HepG2 (cell line): ENCODE measurements at regions not wholly inside any gene's neighbourhood (a gene's known extent, or its start where the extent isn't known, plus 50 kb on each side); places are given as distances from the start of the nearest gene placed in this dataset.

Experiments used
- ATAC-seq: fragments of 200-7000 bp; cut with Tn5 transposase; 3 replicates; pipeline ENCODE4 v1.9.1; 2020; ENCODE audit warnings: mild to moderate bottlenecking, moderate library complexity
- BruUV-seq: library from RNA; stranded (reverse); fragments of 400-500 nt; replicated peaks from 2 replicates; lab custom pipeline; 2021; lab: Mats Ljungman, UMichigan
- CTCF ChIA-PET: fragments of 300-600 bp; formaldehyde crosslinking; extraction: SDS; loops from one replicate; lab custom pipeline; 2021; ENCODE audit warnings: low total read pairs, inconsistent platforms, low intra/inter-chr PET ratio; lab: Yijun Ruan, JAX
- POLR2A ChIA-PET: fragments of 350-600 bp; sonication (Branson Sonifier 250); formaldehyde crosslinking; loops from one replicate; lab custom pipeline; 2020; ENCODE audit warnings: antibody characterized with exemption, inconsistent platforms; lab: Yijun Ruan, JAX
- DNase-seq: peaks from one replicate; pipeline ENCODE4 v3.0.0-alpha.2; 2015; ENCODE audit warnings: low spot score
- FAIRE-seq: peaks from 3 replicates; lab custom pipeline; 2011; peaks lifted over from hg19 to GRCh38; lab: Jason Lieb, UNC
- H2AFZ ChIP-seq: one replicate; pipeline ENCODE4 v1.6.1; 2011; ENCODE audit warnings: low read length, inconsistent platforms
- H3K27ac ChIP-seq: fragments of 300-600 bp; 3 replicates; pipeline ENCODE4 v1.8.0; 2011; ENCODE audit warnings: mixed run types, mild to moderate bottlenecking, mixed read lengths, low read length, inconsistent platforms; ENCODE audit not compliant: insufficient read depth; ENCODE audit errors: extremely low read length
- H3K27me3 ChIP-seq, 2 experiments: fragments of 200-600 bp in 1 of 2; 2 replicates in 1 of 2; 3 replicates in 1 of 2; pipeline versions ENCODE4 v1.6.0 to v1.8.0; 2011; ENCODE audit warnings: low read length in 2 of 2, mild to moderate bottlenecking in 2 of 2, moderate library complexity in 2 of 2, inconsistent platforms in 1 of 2; ENCODE audit not compliant: insufficient read depth in 2 of 2, control insufficient read depth in 1 of 2
- H3K36me3 ChIP-seq, 2 experiments: fragments of 200-600 bp in 1 of 2; replicated peaks in 1 of 2; 2 replicates in 1 of 2; 3 replicates in 1 of 2; pipeline versions ENCODE4 v1.5.1 to v1.8.0; 2011; ENCODE audit warnings: low read length in 2 of 2, inconsistent platforms in 1 of 2; ENCODE audit not compliant: insufficient read depth in 2 of 2, control insufficient read depth in 1 of 2
- H3K4me1 ChIP-seq: 2 replicates; pipeline ENCODE4 v1.5.1; 2012; ENCODE audit warnings: low read length, inconsistent platforms; ENCODE audit not compliant: insufficient read depth
- H3K4me2 ChIP-seq: 2 replicates; pipeline ENCODE4 v1.6.0; 2011; ENCODE audit warnings: low read depth, low read length, inconsistent platforms
- H3K4me3 ChIP-seq, 3 experiments: fragments of 200-600 bp in 1 of 3; sonication (generic), shearing (Covaris generic) in 1 of 3; replicated peaks in 1 of 3; 2 replicates each; pipeline ENCODE4 v1.5.1; 2011 to 2016; ENCODE audit warnings: low read length in 3 of 3, inconsistent platforms in 2 of 3, low read depth in 2 of 3, mild to moderate bottlenecking in 2 of 3, control low read depth in 1 of 3, mixed read lengths in 1 of 3; ENCODE audit not compliant: insufficient read depth in 1 of 3
- H3K79me2 ChIP-seq: one replicate; pipeline ENCODE4 v1.6.1; 2011; ENCODE audit warnings: low read length, inconsistent platforms; ENCODE audit not compliant: insufficient read depth
- H3K9ac ChIP-seq: 2 replicates; pipeline ENCODE4 v1.6.0; 2011; ENCODE audit warnings: mild to moderate bottlenecking, low read depth, low read length, inconsistent platforms; ENCODE audit not compliant: insufficient read depth
- H3K9me3 ChIP-seq: 2 replicates; pipeline ENCODE4 v1.5.1; 2012; ENCODE audit warnings: mild to moderate bottlenecking, low read length
- H4K20me1 ChIP-seq: 2 replicates; pipeline ENCODE4 v1.6.0; 2011; ENCODE audit warnings: inconsistent platforms, mild to moderate bottlenecking, low read length, moderate library complexity; ENCODE audit not compliant: insufficient read depth
- ARID2 ChIP-seq: sonication (generic); formaldehyde crosslinking; IDR thresholded peaks from 2 replicates; pipeline ENCODE4 v1.8.1; 2022; ENCODE audit warnings: mild to moderate bottlenecking, missing genetic modification reagents, borderline replicate concordance
- FOXO4 ChIP-seq: sonication (generic); formaldehyde crosslinking; conservative IDR thresholded peaks from 2 replicates; pipeline ENCODE4 v1.8.1; 2023; ENCODE audit warnings: missing genetic modification reagents
- SCMH1 ChIP-seq: sonication (generic); formaldehyde crosslinking; IDR thresholded peaks from 2 replicates; pipeline ENCODE4 v1.9.0; 2021; ENCODE audit warnings: missing genetic modification reagents, mild to moderate bottlenecking, borderline replicate concordance
- ZFY ChIP-seq: sonication (generic); formaldehyde crosslinking; IDR thresholded peaks from 2 replicates; pipeline ENCODE4 v1.4.0; 2020; ENCODE audit warnings: missing genetic modification reagents
- ZMAT5 ChIP-seq: sonication (generic); formaldehyde crosslinking; IDR thresholded peaks from 2 replicates; pipeline ENCODE4 v1.5.0; 2020; ENCODE audit warnings: mild to moderate bottlenecking, low read depth, missing genetic modification reagents, borderline replicate concordance
- ZNF407 ChIP-seq: sonication (generic); formaldehyde crosslinking; IDR thresholded peaks from one replicate; pipeline ENCODE4 v1.5.1; 2020; ENCODE audit warnings: mild to moderate bottlenecking, missing genetic modification reagents; ENCODE audit errors: not compliant biosample characterization
- ZNF704 ChIP-seq: sonication (generic); formaldehyde crosslinking; IDR thresholded peaks from 2 replicates; pipeline ENCODE4 v1.8.1; 2023; ENCODE audit warnings: mild to moderate bottlenecking, inconsistent platforms, moderate library complexity, missing genetic modification reagents, borderline replicate concordance
- ZNF891 ChIP-seq: sonication (generic); formaldehyde crosslinking; IDR thresholded peaks from 2 replicates; pipeline ENCODE4 v1.5.0; 2020; ENCODE audit warnings: mild to moderate bottlenecking, missing genetic modification reagents
- ZSCAN20 ChIP-seq: sonication (generic); formaldehyde crosslinking; IDR thresholded peaks from 2 replicates; pipeline ENCODE4 v1.4.0; 2020; ENCODE audit warnings: missing genetic modification reagents, mild to moderate bottlenecking, borderline replicate concordance
- WGBS: methylation state at CpG from one replicate; pipeline ENCODE4 v1.1.6; 2017; ENCODE audit warnings: low lambda C conversion rate; 5-methylcytosine and 5-hydroxymethylcytosine counted together
- in situ Hi-C: cut with HindIII; loops from 2 replicates; pipeline ENCODE4 v1.10.0; 2017; ENCODE audit warnings: low pct_unique_long_range_greater_than_20kb; ENCODE audit not compliant: extremely low pct_ligation_motif_present
- intact Hi-C: fragments of 100-400 bp; cut with micrococcal nuclease; formaldehyde crosslinking; loops from one replicate; pipeline ENCODE4 v1.10.0; 2022; ENCODE audit not compliant: unreplicated experiment

GRCh38 chr9:16214677-16215352 lies 655.7 kb downstream of the BNC2 start (continued):
- no peak for TF ChIP-seq ZNF407 (CRISPR knock-in tag)
- TF ChIP-seq SCMH1: no peak

GRCh38 chr9:16215353-16215680 lies 655.2 kb downstream of the BNC2 start:
- Histone ChIP-seq H3K4me3 (no peak overlapping the region), H3K9ac (no peak overlapping the region), H3K4me1 (no peaks in the 10 kb centered on the region), H2AFZ (no peak overlapping the region), H3K27ac (no peak overlapping the region), H4K20me1 (no peaks in the 10 kb centered on the region), H3K9me3 (no peaks in the 10 kb centered on the region), H3K4me2 (no peak overlapping the region), H3K79me2 (no peaks in the 10 kb centered on the region), H3K36me3 (no peaks in the 10 kb centered on the region), H3K27me3 (peaks cover 0 to 3% of the 10 kb centered on the region in 2 experiments; a peak in 2 of 5 replicates)
- in situ Hi-C loops (no loop called here), intact Hi-C loops (no loop called here)
- DNase-seq: no peak
- no peak for ATAC-seq
- CTCF ChIA-PET: no interaction called here
- no peak for FAIRE-seq
- 22% methylated on average over 4 of the region's 6 CpGs for WGBS
- POLR2A ChIA-PET: no interaction called here
- BruUV-seq: no TSS peak
- no peak for TF ChIP-seq ZFY (CRISPR knock-in tag)
- TF ChIP-seq ZNF704 (CRISPR knock-in tag): no peak
- TF ChIP-seq ZMAT5: no peak
- TF ChIP-seq ZNF891 (CRISPR knock-in tag): no peak
- no peak for TF ChIP-seq ARID2 (CRISPR knock-in tag)
- TF ChIP-seq ZSCAN20: no peak
- TF ChIP-seq FOXO4: no peak
